Effector memory CD4-positive, alpha-beta T cell (primary cell): ENCODE measurements at regions not wholly inside any gene's neighbourhood (a gene's known extent, or its start where the extent isn't known, plus 50 kb on each side); places are given as distances from the start of the nearest gene placed in this dataset.
"Not testable (repeated sequence)": the region's sequence is repeated elsewhere in the genome, so short reads cannot be mapped to it uniquely, and the experiment has no call there.

Source experiments
- DNase-seq, 3 donors: peaks; one replicate each; pipeline ENCODE4 v3.0.0-alpha.2; 2020
- H3K27ac ChIP-seq: 2 replicates; pipeline ENCODE4 v1.7.0; 2013; ENCODE audit warnings: mild to moderate bottlenecking, low read length, moderate library complexity; ENCODE audit not compliant: insufficient read depth, poor library complexity, severe bottlenecking
- H3K27me3 ChIP-seq: replicated peaks from 2 replicates; pipeline ENCODE4 v1.7.0; 2013; ENCODE audit warnings: mild to moderate bottlenecking, low read length; ENCODE audit not compliant: insufficient read depth, control insufficient read depth, poor library complexity, severe bottlenecking
- H3K36me3 ChIP-seq: 2 replicates; pipeline ENCODE4 v1.7.0; 2013; ENCODE audit warnings: mild to moderate bottlenecking, low read length, moderate library complexity; ENCODE audit not compliant: control insufficient read depth, insufficient read depth
- H3K4me1 ChIP-seq: 2 replicates; pipeline ENCODE4 v1.7.0; 2013; ENCODE audit warnings: low read length, mild to moderate bottlenecking; ENCODE audit not compliant: control insufficient read depth, insufficient read depth, poor library complexity, severe bottlenecking
- H3K4me3 ChIP-seq: 2 replicates; pipeline ENCODE4 v1.7.0; 2013; ENCODE audit warnings: low read length, low read depth, mild to moderate bottlenecking; ENCODE audit not compliant: insufficient read depth, poor library complexity, severe bottlenecking
- H3K9me3 ChIP-seq: 2 replicates; pipeline ENCODE4 v1.7.0; 2013; ENCODE audit warnings: mild to moderate bottlenecking, low read length, moderate library complexity; ENCODE audit not compliant: control insufficient read depth

GRCh38 chr2:111432916-111433499 is 312.3 kb downstream of the BCL2L11 start:
- H3K27me3 ChIP-seq, H3K4me1 ChIP-seq, H3K9me3 ChIP-seq, DNase-seq, H3K36me3 ChIP-seq, H3K4me3 ChIP-seq, H3K27ac ChIP-seq: not testable (repeated sequence)

- not testable (repeated sequence) for DNase-seq, H3K4me1 ChIP-seq, H3K36me3 ChIP-seq, H3K27me3 ChIP-seq, H3K4me3 ChIP-seq, H3K9me3 ChIP-seq, H3K27ac ChIP-seq
Measured at GRCh38 chr2:111433892-111434607, 313.3 kb downstream of the BCL2L11 start.

- not testable (repeated sequence) for H3K27me3 ChIP-seq, DNase-seq, H3K27ac ChIP-seq, H3K9me3 ChIP-seq, H3K4me1 ChIP-seq, H3K4me3 ChIP-seq, H3K36me3 ChIP-seq
Measured at GRCh38 chr2:111434608-111434939, 313.9 kb downstream of the BCL2L11 start.

GRCh38 chr2:111435553-111436310 is 315.0 kb downstream of the BCL2L11 start:
- H3K4me1 ChIP-seq, H3K4me3 ChIP-seq, H3K27me3 ChIP-seq, H3K9me3 ChIP-seq, DNase-seq, H3K27ac ChIP-seq, H3K36me3 ChIP-seq: not testable (repeated sequence)

DNA sequence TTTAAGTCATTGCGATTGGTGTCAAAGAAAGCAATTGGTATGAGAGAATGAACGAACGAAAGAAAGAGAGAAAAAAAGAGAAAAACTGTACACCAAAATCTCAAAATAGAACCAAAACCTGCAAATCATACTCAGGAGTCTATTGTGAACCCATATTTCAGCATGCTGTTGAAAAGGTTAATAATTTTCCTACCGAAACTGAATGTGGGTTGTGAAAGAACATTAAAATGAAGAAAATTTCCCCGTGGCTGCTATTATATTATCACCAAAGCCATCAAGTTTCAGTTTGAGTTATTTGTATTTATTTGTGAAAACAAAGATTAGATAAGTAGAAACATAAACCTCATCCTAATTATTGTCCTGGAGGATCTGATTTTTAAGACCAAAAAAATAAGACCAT is 315.7 kb downstream of the BCL2L11 start:
- not testable (repeated sequence) for DNase-seq, H3K9me3 ChIP-seq, H3K27me3 ChIP-seq, H3K36me3 ChIP-seq, H3K4me3 ChIP-seq, H3K4me1 ChIP-seq, H3K27ac ChIP-seq

- DNase-seq, H3K36me3 ChIP-seq, H3K9me3 ChIP-seq, H3K4me3 ChIP-seq, H3K4me1 ChIP-seq, H3K27me3 ChIP-seq, H3K27ac ChIP-seq: not testable (repeated sequence)
Measured at GRCh38 chr2:111437288-111437990, 316.7 kb downstream of the BCL2L11 start.

- H3K36me3 ChIP-seq, DNase-seq, H3K9me3 ChIP-seq, H3K27me3 ChIP-seq, H3K4me1 ChIP-seq, H3K27ac ChIP-seq, H3K4me3 ChIP-seq: not testable (repeated sequence)
Measured at GRCh38 chr2:111438161-111438560, 317.4 kb downstream of the BCL2L11 start.

DNA sequence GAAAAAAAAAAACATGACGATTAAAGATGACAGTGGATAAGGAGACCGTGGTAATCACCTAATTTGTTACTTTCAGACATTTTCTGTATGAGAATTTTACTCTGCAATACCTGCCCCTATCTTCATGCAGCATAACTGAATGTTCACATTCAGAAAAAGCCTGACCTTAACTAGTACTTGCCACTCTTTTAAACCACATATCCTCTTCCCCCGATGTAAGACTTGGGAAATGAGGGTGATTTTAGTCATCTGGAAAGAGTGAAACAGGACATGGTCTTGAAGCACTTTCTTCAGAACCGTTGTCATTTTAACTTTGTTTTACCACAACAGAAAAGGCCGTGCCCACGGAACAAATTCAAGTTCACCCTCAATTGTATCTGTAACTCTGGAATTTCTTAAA is 318.5 kb downstream of the BCL2L11 start:
- not testable (repeated sequence) for H3K27me3 ChIP-seq, H3K4me1 ChIP-seq, H3K36me3 ChIP-seq, H3K27ac ChIP-seq, DNase-seq, H3K9me3 ChIP-seq, H3K4me3 ChIP-seq

- not testable (repeated sequence) for H3K4me1 ChIP-seq, DNase-seq, H3K36me3 ChIP-seq, H3K27me3 ChIP-seq, H3K9me3 ChIP-seq, H3K4me3 ChIP-seq, H3K27ac ChIP-seq
Measured at GRCh38 chr2:111441614-111442013, 320.9 kb downstream of the BCL2L11 start.
